ENCODE measurements at regions not wholly inside any gene's neighbourhood (a gene's known extent, or its start where the extent isn't known, plus 50 kb on each side); places are given as distances from the start of the nearest gene placed in this dataset.

- H3K4me3 Mint-ChIP-seq: no peak overlapping the region
- peaks cover 9% of the 10 kb centered on the region for H3K27me3 Mint-ChIP-seq (ENCODE audit: low read depth, poor library complexity)
- no peaks in the 10 kb centered on the region for H3K36me3 Mint-ChIP-seq (ENCODE audit: low read depth)
- no peaks in the 10 kb centered on the region for H3K4me1 Mint-ChIP-seq
- no peak overlapping the region for H3K27ac Mint-ChIP-seq
- DNase-seq: no peak
- TF ChIP-seq CTCF (IDR thresholded peaks at IDR 0.05): no peak
- H3K9me3 Mint-ChIP-seq: no peaks in the 10 kb centered on the region
These were observed 113.9 kb upstream of the IMMP2L start for GRCh38 chr7:111676167-111676566.

GRCh38 chr7:111672901-111673300, 110.6 kb upstream of the IMMP2L start:
- DNase-seq: no peak
- TF ChIP-seq CTCF (IDR thresholded peaks at IDR 0.05): no peak
- Mint-ChIP-seq H3K9me3 (no peaks in the 10 kb centered on the region), H3K4me3 (no peak overlapping the region), H3K27ac (no peak overlapping the region), H3K36me3 (ENCODE audit: low read depth) (no peaks in the 10 kb centered on the region), H3K4me1 (no peaks in the 10 kb centered on the region), H3K27me3 (ENCODE audit: low read depth, poor library complexity) (peaks cover 9% of the 10 kb centered on the region)

DNA sequence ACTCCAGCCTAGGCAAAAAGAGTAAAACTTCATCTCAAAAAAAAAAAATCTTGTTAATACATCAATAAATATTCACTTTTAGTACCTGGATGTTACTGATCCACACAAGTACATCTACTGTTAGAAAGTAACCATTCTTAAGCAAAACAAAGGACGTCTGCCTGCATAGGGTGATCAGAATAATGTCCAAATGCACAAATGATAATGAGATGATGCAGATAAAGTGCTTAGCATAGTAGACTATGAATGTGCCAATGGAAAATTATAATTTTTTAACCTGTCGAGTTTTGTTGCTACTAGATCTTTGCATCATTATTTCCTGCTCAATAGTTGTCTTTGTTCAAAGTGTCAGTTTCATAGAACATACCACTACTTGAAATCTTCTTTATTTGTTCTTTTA, 109.6 kb upstream of the IMMP2L start:
- H3K36me3 Mint-ChIP-seq (ENCODE audit: low read depth): no peaks in the 10 kb centered on the region
- DNase-seq: no peak
- no peaks in the 10 kb centered on the region for H3K9me3 Mint-ChIP-seq
- no peak overlapping the region for H3K4me3 Mint-ChIP-seq
- no peak overlapping the region for H3K27ac Mint-ChIP-seq
- no peaks in the 10 kb centered on the region for H3K4me1 Mint-ChIP-seq
- no peak for TF ChIP-seq CTCF (IDR thresholded peaks at IDR 0.05)
- H3K27me3 Mint-ChIP-seq (ENCODE audit: low read depth, poor library complexity): peaks cover 7% of the 10 kb centered on the region

DNA sequence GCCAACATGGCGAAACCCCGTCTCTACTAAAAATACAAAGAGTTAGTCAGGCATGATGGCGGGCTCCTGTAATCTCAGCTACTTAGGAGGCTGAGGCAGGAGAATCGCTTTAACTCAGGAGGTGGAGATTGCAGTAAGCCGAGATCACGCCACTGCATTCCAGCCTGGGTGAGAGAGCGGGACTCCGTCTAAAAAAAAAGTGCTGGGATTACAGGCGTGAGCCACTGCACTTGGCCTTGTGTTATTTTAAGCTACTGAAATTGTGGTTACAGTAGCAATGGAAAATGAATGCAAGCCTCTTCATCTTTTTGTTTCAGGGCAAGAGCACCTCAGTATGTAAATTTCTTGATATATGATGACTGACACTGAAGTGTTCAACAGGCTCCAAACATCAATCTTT, 106.4 kb upstream of the IMMP2L start:
- Mint-ChIP-seq H3K27ac (no peak overlapping the region), H3K27me3 (ENCODE audit: low read depth, poor library complexity) (peaks cover 3% of the 10 kb centered on the region), H3K4me1 (no peaks in the 10 kb centered on the region), H3K9me3 (no peaks in the 10 kb centered on the region), H3K4me3 (no peak overlapping the region), H3K36me3 (ENCODE audit: low read depth) (no peaks in the 10 kb centered on the region)
- DNase-seq: no peak
- no peak for TF ChIP-seq CTCF (IDR thresholded peaks at IDR 0.05)

GRCh38 chr7:111667488-111667887, 105.2 kb upstream of the IMMP2L start:
- Mint-ChIP-seq H3K36me3 (ENCODE audit: low read depth) (no peaks in the 10 kb centered on the region), H3K27me3 (ENCODE audit: low read depth, poor library complexity) (peaks cover 3% of the 10 kb centered on the region), H3K4me3 (no peak overlapping the region), H3K9me3 (no peaks in the 10 kb centered on the region), H3K4me1 (no peaks in the 10 kb centered on the region), H3K27ac (no peak overlapping the region)
- no peak for TF ChIP-seq CTCF (IDR thresholded peaks at IDR 0.05)
- DNase-seq: no peak

- Mint-ChIP-seq H3K36me3 (ENCODE audit: low read depth) (no peaks in the 10 kb centered on the region), H3K27me3 (ENCODE audit: low read depth, poor library complexity) (peaks cover 3% of the 10 kb centered on the region), H3K4me1 (no peaks in the 10 kb centered on the region), H3K9me3 (no peaks in the 10 kb centered on the region), H3K4me3 (no peak overlapping the region), H3K27ac (no peak overlapping the region)
- TF ChIP-seq CTCF (IDR thresholded peaks at IDR 0.05): no peak
- no peak for DNase-seq
These were observed 104.0 kb upstream of the IMMP2L start for GRCh38 chr7:111666260-111666659.

Data from nephron progenitor cell (in vitro differentiated cells).